Naive thymus-derived CD4-positive, alpha-beta T cell (primary cell): ENCODE measurements at regions not wholly inside any gene's neighbourhood (a gene's known extent, or its start where the extent isn't known, plus 50 kb on each side); places are given as distances from the start of the nearest gene placed in this dataset.
A peak's percentile ranks its signal among the peaks of the same experiment; 100 is the strongest.

ENCODE experiments used
- ATAC-seq: fragments of 150-1000 bp; cut with Tn5 transposase; 2 replicates; pipeline ENCODE4 v1.10.0; 2021; ENCODE audit warnings: mild to moderate bottlenecking, moderate library complexity
- CTCF ChIA-PET: fragments of 350-600 bp; sonication (Branson Sonifier 250); formaldehyde crosslinking; loops from one replicate; lab custom pipeline; 2021; ENCODE audit warnings: antibody characterized with exemption; lab: Charles Lee
- POLR2A ChIA-PET: fragments of 350-600 bp; sonication (Branson Sonifier 250); formaldehyde crosslinking; loops from one replicate; lab custom pipeline; 2021; ENCODE audit warnings: antibody characterized with exemption, inconsistent platforms; lab: Charles Lee
- DNase-seq, 9 donors: peaks; one replicate each; pipeline versions ENCODE4 v3.0.0 to v3.0.0-alpha.2; 2020 to 2022; ENCODE audit warnings: mixed read lengths in 1 of 9
- H3K27ac ChIP-seq: one replicate; pipeline ENCODE4 v1.7.0; 2013; ENCODE audit warnings: mild to moderate bottlenecking, low read depth, low read length, moderate library complexity
- H3K27me3 ChIP-seq, 2 donors: one replicate each; pipeline ENCODE4 v1.7.0; 2013; ENCODE audit warnings: low read length in 2 of 2, mild to moderate bottlenecking in 2 of 2, moderate library complexity in 2 of 2; ENCODE audit not compliant: control insufficient read depth in 2 of 2, insufficient read depth in 2 of 2
- H3K36me3 ChIP-seq, 3 experiments: 1 replicate in 2 of 3; 2 replicates in 1 of 3; pipeline ENCODE4 v1.7.0; 2013; ENCODE audit warnings: low read length in 3 of 3, mild to moderate bottlenecking in 3 of 3, moderate library complexity in 1 of 3; ENCODE audit not compliant: insufficient read depth in 3 of 3, control insufficient read depth in 2 of 3
- H3K4me1 ChIP-seq, 2 donors: one replicate each; pipeline ENCODE4 v1.7.0; 2013; ENCODE audit warnings: low read length in 2 of 2, mild to moderate bottlenecking in 2 of 2, moderate library complexity in 1 of 2; ENCODE audit not compliant: control insufficient read depth in 2 of 2, insufficient read depth in 2 of 2
- H3K4me3 ChIP-seq: 2 replicates; pipeline ENCODE4 v1.7.0; 2013; ENCODE audit warnings: mild to moderate bottlenecking, low read length
- H3K9me3 ChIP-seq, 3 experiments: 1 replicate in 2 of 3; 2 replicates in 1 of 3; pipeline ENCODE4 v1.7.0; 2013; ENCODE audit warnings: low read length in 3 of 3; ENCODE audit not compliant: control insufficient read depth in 2 of 3
- H3K27ac Mint-ChIP-seq, 9 donors: one replicate each; pipeline ENCODE4 v1.8.0; 2020 to 2022; ENCODE audit warnings: mixed read lengths in 9 of 9, mild to moderate bottlenecking in 8 of 9, moderate library complexity in 5 of 9, inconsistent platforms in 2 of 9
- H3K27me3 Mint-ChIP-seq, 5 donors: one replicate each; pipeline ENCODE4 v1.8.0; 2021 to 2022; ENCODE audit warnings: mixed read lengths in 5 of 5, mild to moderate bottlenecking in 1 of 5
- H3K36me3 Mint-ChIP-seq, 5 donors: one replicate each; pipeline ENCODE4 v1.8.0; 2020 to 2022; ENCODE audit warnings: mixed read lengths in 5 of 5, mild to moderate bottlenecking in 3 of 5, inconsistent platforms in 1 of 5
- H3K4me1 Mint-ChIP-seq, 7 donors: one replicate each; pipeline ENCODE4 v1.8.0; 2020 to 2022; ENCODE audit warnings: mixed read lengths in 7 of 7, mild to moderate bottlenecking in 3 of 7, inconsistent platforms in 1 of 7
- H3K4me3 Mint-ChIP-seq, 10 donors: one replicate each; pipeline ENCODE4 v1.8.0; 2020 to 2022; ENCODE audit warnings: mild to moderate bottlenecking in 10 of 10, mixed read lengths in 10 of 10, moderate library complexity in 6 of 10, inconsistent platforms in 2 of 10
- H3K9me3 Mint-ChIP-seq, 11 donors: one replicate each; pipeline ENCODE4 v1.8.0; 2020 to 2022; ENCODE audit warnings: mixed read lengths in 11 of 11, mild to moderate bottlenecking in 4 of 11, inconsistent platforms in 1 of 11, moderate library complexity in 1 of 11
- intact Hi-C, 2 donors: fragments of 100-400 bp; cut with micrococcal nuclease; formaldehyde crosslinking; loops; one replicate each; pipeline ENCODE4 v1.15.1; 2023

DNA sequence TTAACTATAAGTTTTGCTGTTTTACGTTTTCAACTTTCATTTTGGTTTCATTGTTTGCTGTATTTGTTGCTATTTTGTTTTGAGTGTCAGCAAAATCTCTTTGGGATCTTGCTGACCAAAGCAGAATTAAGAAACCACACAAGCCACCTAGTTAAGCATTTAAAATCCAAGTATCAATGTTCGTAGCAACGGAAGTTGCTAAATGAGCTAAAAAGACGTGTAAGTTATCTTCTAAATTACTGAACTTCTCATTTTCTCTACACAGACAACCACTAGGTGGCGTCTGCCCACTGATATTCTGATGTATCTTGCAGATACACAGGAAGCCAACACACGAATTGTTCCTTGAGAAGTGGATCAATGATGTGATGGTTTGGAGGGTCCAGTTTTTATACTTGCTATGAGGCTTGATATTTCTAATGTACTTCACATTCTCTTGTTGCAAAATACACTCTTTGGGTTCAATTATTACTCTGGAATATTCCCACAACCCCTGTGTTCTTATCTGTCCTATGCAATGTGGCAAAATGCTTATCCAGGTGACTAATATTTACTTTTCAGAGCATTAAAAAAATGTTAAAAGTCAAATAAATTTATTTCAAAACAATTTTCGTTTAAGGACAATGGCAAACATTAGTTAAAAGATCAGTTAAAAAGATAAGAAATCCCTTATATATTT, 250.5 kb downstream of the TECRL start:
- Histone ChIP-seq H3K27ac (no peak overlapping the region), H3K36me3 (no peaks in the 10 kb centered on the region), H3K4me3 (no peak overlapping the region), H3K4me1 (no peaks in the 10 kb centered on the region), H3K27me3 (no peaks in the 10 kb centered on the region), H3K9me3 (no peaks in the 10 kb centered on the region)
- H3K4me1 Mint-ChIP-seq: peaks cover 0 to 2% (median 0%) of the 10 kb centered on the region in 7 donors
- H3K36me3 Mint-ChIP-seq: no peaks in the 10 kb centered on the region
- no peak overlapping the region for H3K27ac Mint-ChIP-seq
- ATAC-seq (no peak), DNase-seq (peak in 5 of 9 donors; percentile 10 to 25 (median 17))
- POLR2A ChIA-PET: no interaction called here
- H3K9me3 Mint-ChIP-seq: no peaks in the 10 kb centered on the region
- CTCF ChIA-PET: no interaction called here
- H3K4me3 Mint-ChIP-seq: peak overlapping the region in 4 of 10 donors; percentile 8 to 28 (median 19)
- intact Hi-C loops: loop anchor here in 1 of 2 donors (1.0 kb wide), 1 partner anchor 381 kb away; no protein-coding TSS in a partner anchor
- no peaks in the 10 kb centered on the region for H3K27me3 Mint-ChIP-seq

DNA sequence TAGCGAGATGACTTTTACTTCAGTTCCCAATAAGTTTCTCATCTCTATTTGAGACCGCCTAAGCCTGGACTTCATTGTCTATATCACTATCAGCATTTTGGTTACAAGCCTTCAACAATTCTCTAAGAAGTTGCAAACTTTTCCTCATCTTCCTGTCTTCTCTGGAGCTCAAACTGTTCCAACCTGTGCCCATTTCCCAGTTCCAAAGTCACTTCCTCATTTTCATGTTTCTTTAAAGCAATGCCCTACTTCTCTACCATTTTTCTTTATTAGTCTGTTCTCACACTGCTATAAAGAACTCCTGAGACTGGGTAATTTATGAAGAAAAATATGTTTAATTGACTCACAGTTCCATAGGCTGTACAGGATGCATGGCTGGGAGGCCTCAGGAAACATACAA, 251.9 kb downstream of the TECRL start:
- Histone ChIP-seq H3K4me1 (no peaks in the 10 kb centered on the region), H3K36me3 (no peaks in the 10 kb centered on the region), H3K9me3 (no peaks in the 10 kb centered on the region), H3K27ac (no peak overlapping the region), H3K4me3 (no peak overlapping the region), H3K27me3 (no peaks in the 10 kb centered on the region)
- ChIA-PET CTCF (no interaction called here), POLR2A (no interaction called here)
- no peaks in the 10 kb centered on the region for H3K27me3 Mint-ChIP-seq
- peaks cover 0 to 2% (median 0%) of the 10 kb centered on the region in 7 donors for H3K4me1 Mint-ChIP-seq
- intact Hi-C loops: no loop called here
- H3K27ac Mint-ChIP-seq: peak overlapping the region in 1 of 9 donors; percentile 6
- no peaks in the 10 kb centered on the region for H3K9me3 Mint-ChIP-seq
- no peaks in the 10 kb centered on the region for H3K36me3 Mint-ChIP-seq
- DNase-seq: no peak
- H3K4me3 Mint-ChIP-seq: no peak overlapping the region
- ATAC-seq: no peak

DNA sequence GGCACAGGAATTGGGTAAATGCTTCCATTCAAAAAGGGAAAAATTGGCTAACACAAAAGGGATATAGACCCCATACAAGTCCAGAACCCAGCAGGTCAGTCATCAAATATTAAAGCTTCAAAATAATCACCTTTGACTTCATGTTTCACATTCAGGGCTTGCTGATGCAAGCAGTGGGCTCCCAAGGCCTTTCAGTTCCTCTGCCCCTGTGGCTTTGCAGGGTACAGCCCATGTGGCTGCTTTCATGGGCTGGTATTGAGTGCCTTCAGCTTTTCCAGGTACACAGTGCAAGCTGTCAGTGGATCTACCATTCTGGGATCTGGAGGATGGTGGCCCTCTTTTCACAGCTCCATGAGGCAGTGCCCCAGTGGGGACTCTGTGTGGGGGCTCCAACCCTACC, 253.0 kb downstream of the TECRL start:
- DNase-seq: no peak
- Histone ChIP-seq H3K27ac (no peak overlapping the region), H3K36me3 (no peaks in the 10 kb centered on the region), H3K4me3 (no peak overlapping the region), H3K9me3 (no peaks in the 10 kb centered on the region), H3K27me3 (peaks cover 0 to 3% of the 10 kb centered on the region in 2 donors), H3K4me1 (no peaks in the 10 kb centered on the region)
- ChIA-PET POLR2A (no interaction called here), CTCF (no interaction called here)
- H3K27ac Mint-ChIP-seq: no peak overlapping the region
- intact Hi-C loops: no loop called here
- no peak for ATAC-seq
- no peaks in the 10 kb centered on the region for H3K27me3 Mint-ChIP-seq
- H3K9me3 Mint-ChIP-seq: no peaks in the 10 kb centered on the region
- no peak overlapping the region for H3K4me3 Mint-ChIP-seq
- H3K4me1 Mint-ChIP-seq: peaks cover 0 to 2% (median 0%) of the 10 kb centered on the region in 7 donors
- H3K36me3 Mint-ChIP-seq: no peaks in the 10 kb centered on the region

DNA sequence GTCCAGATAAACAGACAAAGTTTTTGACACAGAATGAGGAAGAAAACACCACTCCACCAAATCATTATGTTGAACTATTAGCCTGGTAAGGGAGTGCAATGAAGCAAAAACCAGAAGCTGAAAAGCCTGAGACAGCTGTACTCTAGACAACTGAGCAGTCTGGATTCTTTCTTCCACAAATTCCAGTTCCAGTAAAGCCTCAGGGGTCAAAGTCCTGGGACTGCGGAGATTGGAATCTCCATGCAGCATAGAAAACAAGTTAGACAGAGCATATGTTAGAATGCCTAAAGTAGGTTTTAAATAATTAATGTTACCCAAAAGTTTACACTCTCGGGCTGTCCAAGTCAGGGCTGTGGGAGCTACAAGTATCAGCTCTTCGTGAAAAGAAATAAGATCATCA, 263.2 kb downstream of the TECRL start:
- ATAC-seq (no peak), DNase-seq (no peak)
- POLR2A ChIA-PET: no interaction called here
- peaks cover 2 to 52% (median 15%) of the 10 kb centered on the region in 11 donors for H3K9me3 Mint-ChIP-seq
- H3K4me1 Mint-ChIP-seq: no peaks in the 10 kb centered on the region
- Histone ChIP-seq H3K4me1 (no peaks in the 10 kb centered on the region), H3K27me3 (no peaks in the 10 kb centered on the region), H3K36me3 (no peaks in the 10 kb centered on the region), H3K4me3 (no peak overlapping the region), H3K27ac (no peak overlapping the region), H3K9me3 (no peaks in the 10 kb centered on the region)
- H3K36me3 Mint-ChIP-seq: no peaks in the 10 kb centered on the region
- intact Hi-C loops: no loop called here
- H3K27ac Mint-ChIP-seq: no peak overlapping the region
- no peaks in the 10 kb centered on the region for H3K27me3 Mint-ChIP-seq
- CTCF ChIA-PET: interaction anchor here (0.6 kb wide), 1 partner anchor 97 kb away, joined by 3 read pairs; no protein-coding TSS in a partner anchor
- no peak overlapping the region for H3K4me3 Mint-ChIP-seq

DNA sequence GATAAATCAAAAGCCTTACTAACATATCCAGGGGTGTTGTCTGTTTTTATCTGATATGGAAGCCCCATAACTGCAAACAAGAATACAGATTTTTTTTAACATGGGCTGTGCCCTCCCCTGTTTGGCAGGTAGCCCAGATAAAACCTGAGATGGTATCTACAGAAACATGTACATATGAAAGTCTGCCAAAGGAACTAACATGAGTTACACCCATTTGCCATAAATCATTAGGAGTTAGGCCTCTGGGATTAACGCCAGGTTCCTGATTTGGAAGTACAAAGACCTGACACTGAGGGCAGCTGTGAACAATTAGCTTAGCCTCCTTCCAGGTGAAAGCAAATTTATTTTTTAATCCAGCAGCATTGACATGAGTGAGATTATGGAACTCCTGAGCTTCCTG, 264.3 kb downstream of the TECRL start:
- Histone ChIP-seq H3K27me3 (no peaks in the 10 kb centered on the region), H3K4me1 (no peaks in the 10 kb centered on the region), H3K9me3 (no peaks in the 10 kb centered on the region), H3K36me3 (no peaks in the 10 kb centered on the region), H3K27ac (no peak overlapping the region), H3K4me3 (no peak overlapping the region)
- intact Hi-C loops: no loop called here
- Mint-ChIP-seq H3K4me1 (no peaks in the 10 kb centered on the region), H3K9me3 (peaks cover 2 to 52% (median 15%) of the 10 kb centered on the region in 11 donors), H3K27ac (no peak overlapping the region), H3K27me3 (no peaks in the 10 kb centered on the region), H3K36me3 (no peaks in the 10 kb centered on the region), H3K4me3 (no peak overlapping the region)
- ATAC-seq (no peak), DNase-seq (no peak)
- ChIA-PET CTCF (no interaction called here), POLR2A (no interaction called here)

DNA sequence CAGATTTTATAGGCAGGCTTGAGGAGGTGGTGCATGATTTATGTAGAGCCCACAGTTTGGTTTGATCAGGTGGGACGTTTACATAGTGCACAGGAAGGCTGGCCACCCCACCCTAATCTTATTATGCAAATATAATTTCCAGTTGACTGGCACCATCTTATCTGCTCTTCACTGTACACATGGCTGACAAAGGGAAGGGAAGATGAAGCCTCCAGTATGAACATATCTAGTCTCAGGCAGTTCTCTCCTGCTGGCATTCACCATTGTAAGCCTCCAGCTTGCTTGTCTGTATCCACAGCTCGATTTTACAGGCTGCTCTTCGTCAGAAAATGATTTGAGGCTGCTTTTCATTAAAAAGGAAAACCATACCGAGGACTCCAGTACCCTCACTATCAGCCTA, 278.3 kb downstream of the TECRL start:
- Histone ChIP-seq H3K4me1 (no peaks in the 10 kb centered on the region), H3K9me3 (no peaks in the 10 kb centered on the region), H3K27ac (no peak overlapping the region), H3K36me3 (no peaks in the 10 kb centered on the region), H3K27me3 (no peaks in the 10 kb centered on the region), H3K4me3 (no peak overlapping the region)
- Mint-ChIP-seq H3K9me3 (peaks cover 0 to 7% (median 0%) of the 10 kb centered on the region in 11 donors), H3K27ac (no peak overlapping the region), H3K4me1 (no peaks in the 10 kb centered on the region), H3K4me3 (no peak overlapping the region), H3K36me3 (no peaks in the 10 kb centered on the region), H3K27me3 (no peaks in the 10 kb centered on the region)
- ChIA-PET CTCF (no interaction called here), POLR2A (no interaction called here)
- DNase-seq (no peak), ATAC-seq (no peak)
- intact Hi-C loops: no loop called here

DNA sequence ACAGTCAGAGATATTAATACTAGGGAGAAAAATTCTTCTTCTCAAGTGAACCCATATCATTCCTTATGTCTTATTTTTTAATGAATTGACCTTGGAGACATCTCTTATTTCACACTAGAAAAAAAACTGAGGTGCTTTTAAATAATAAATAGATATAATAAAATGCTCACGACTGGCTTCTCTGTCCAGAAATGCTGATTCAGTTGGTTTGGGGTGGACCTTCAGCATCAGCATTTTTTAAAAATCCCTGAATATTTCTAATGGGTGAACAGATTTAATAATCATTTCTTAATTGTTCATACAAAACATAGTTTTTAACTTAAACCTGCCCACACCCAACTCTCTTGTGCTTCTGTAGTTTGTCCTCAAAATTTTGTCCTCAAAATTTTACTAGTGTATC, 283.9 kb downstream of the TECRL start:
- Mint-ChIP-seq H3K4me1 (no peaks in the 10 kb centered on the region), H3K27ac (no peak overlapping the region), H3K4me3 (no peak overlapping the region), H3K36me3 (no peaks in the 10 kb centered on the region), H3K9me3 (peaks cover 0 to 17% (median 5%) of the 10 kb centered on the region in 11 donors), H3K27me3 (no peaks in the 10 kb centered on the region)
- H3K27ac ChIP-seq: no peak overlapping the region
- H3K4me1 ChIP-seq: no peaks in the 10 kb centered on the region
- intact Hi-C loops: no loop called here
- H3K4me3 ChIP-seq: no peak overlapping the region
- CTCF ChIA-PET: no interaction called here
- DNase-seq (no peak), ATAC-seq (no peak)
- H3K9me3 ChIP-seq: no peaks in the 10 kb centered on the region
- POLR2A ChIA-PET: no interaction called here
- H3K36me3 ChIP-seq: no peaks in the 10 kb centered on the region
- no peaks in the 10 kb centered on the region for H3K27me3 ChIP-seq
